Inferior parietal cortex (tissue), 1 donor: ENCODE measurements at regions not wholly inside any gene's neighbourhood (a gene's known extent, or its start where the extent isn't known, plus 50 kb on each side); places are given as distances from the start of the nearest gene placed in this dataset.
"Not testable (repeated sequence)": the region's sequence is repeated elsewhere in the genome, so short reads cannot be mapped to it uniquely, and the experiment has no call there.

ENCODE experiments used
- DNase-seq: peaks from one replicate; pipeline ENCODE4 v3.0.0-alpha.2; 2016; ENCODE audit errors: extremely low spot score

DNA sequence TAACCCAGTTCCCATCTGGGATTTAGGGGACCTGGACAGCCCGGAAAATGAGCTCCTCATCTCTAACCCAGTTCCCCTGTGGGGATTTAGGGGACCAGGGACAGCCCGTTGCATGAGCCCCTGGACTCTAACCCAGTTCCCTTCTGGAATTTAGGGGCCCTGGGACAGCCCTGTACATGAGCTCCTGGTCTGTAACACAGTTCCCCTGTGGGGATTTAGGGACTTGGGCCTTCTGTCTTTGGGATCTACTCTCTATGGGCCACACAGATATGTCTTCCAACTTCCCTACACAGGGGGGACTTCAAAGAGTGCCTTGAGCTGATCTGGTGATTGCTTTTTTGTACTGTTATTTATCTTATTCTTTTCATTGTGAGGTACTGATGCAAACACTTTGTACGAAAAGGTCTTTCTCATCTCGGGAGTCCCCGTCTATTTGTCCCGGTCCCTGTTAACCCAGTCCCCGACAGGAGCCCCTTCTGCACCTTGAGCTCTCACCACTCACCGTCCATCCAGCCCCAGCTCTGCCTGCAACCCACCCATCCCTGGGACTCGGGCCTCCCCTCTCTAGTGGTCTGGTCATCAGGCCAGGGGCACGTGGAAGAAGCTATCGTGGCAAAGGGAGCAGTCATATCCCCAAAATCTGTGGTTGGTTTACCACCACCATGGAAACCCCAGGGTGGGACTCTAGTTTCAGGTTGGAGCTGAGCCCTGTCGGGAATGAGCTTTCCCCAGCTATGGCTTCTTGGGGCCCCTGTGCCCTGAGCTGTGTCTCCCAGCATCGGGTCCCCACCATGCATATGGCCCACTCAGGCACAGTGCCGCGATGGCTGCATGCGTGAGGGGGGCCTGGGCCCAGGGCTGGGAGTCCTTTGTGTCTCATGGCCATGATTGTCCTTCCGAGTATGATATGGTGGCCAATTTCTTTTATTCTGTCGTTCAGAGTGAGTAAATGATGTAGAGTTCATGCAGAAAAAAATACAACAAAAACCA lies 270.4 kb upstream of the PLCXD1 start:
- not testable (repeated sequence) for DNase-seq

DNA sequence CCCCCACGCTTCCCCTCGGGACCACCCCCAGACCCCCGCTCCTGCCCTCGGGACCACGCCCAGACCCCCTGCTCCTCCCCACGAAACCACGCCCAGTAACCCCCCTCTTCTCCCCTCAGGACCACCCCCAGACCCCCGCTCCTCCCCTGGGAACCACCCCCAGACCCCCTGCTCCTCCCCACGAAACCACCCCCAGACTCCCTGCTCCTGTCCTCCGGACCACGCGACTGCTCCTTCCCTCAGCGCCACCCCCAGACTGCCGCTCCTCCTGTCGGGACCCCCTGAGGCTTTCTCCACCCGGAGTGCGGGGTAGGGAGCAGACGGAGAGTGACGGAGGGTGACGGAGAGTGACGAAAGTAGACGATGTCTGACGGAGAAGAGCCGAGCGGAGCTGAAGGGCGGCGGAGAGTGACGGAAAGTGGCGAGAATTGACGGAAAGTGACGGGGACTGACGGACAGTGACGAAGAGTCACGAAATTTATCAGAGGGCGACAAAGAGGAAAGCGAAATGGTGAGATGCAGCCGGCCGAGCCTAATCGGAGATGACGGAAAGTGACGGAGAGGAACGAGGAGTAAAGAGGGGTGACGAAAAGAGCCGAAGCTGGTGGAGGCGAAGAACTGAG lies 267.2 kb upstream of the PLCXD1 start:
- not testable (repeated sequence) for DNase-seq

DNA sequence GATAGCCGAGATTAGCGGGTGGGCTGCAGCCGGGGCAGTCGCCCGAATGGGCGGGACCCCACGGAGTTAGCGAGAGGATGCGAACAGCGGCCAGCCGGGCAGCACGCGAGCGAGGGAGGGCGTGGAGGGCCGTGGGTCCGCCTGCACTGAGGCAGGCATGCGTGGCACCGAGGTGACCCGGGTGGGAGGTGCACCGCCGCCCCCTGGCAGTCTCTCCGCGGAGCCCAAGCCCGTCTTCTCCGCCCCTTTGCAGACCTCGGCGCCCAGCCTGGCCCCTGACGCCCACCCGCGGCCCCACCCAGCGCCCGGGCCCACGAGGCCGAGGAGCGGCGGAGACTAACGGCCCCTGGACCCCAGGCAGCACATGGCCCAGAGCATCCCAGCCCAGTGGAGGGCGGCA lies 266.7 kb upstream of the PLCXD1 start:
- DNase-seq: peak; percentile 0

DNA sequence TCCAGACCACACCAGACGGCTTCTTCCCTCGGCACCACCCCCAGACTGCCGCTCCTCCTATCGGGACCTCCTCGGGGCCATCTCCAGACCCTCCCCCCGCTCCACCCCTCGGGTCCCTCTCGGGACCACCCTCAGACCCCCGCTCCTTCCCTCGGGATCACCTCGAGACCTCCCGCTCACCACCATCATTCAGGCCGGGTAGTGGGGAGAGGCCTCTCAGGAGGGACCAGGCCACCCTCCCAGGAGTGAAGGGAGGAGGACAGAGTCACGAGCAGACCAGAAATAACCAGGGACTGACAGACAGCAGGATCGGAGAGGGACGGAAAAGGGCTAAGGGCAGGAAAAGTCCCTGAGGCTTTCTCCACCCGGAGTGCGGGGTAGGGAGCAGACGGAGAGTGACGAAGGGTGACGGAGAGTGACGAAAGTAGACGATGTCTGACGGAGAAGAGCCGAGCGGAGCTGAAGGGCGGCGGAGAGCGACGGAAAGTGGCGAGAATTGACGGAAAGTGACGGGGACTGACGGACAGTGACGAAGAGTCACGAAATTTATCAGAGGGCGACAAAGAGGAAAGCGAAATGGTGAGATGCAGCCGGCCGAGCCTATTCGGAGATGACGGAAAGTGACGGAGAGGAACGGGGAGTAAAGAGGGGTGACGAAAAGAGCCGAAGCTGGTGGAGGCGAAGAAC lies 262.3 kb upstream of the PLCXD1 start:
- DNase-seq: not testable (repeated sequence)

DNA sequence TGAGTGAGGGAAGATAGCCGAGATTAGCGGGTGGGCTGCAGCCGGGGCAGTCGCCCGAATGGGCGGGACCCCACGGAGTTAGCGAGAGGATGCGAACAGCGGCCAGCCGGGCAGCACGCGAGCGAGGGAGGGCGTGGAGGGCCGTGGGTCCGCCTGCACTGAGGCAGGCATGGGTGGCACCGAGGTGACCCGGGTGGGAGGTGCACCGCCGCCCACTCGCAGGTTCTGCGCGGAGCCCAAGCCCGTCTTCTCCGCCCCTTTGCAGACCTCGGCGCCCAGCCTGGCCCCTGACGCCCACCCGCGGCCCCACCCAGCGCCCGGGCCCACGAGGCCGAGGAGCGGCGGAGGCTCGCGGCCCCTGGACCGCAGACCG lies 261.7 kb upstream of the PLCXD1 start:
- not testable (repeated sequence) for DNase-seq

DNA sequence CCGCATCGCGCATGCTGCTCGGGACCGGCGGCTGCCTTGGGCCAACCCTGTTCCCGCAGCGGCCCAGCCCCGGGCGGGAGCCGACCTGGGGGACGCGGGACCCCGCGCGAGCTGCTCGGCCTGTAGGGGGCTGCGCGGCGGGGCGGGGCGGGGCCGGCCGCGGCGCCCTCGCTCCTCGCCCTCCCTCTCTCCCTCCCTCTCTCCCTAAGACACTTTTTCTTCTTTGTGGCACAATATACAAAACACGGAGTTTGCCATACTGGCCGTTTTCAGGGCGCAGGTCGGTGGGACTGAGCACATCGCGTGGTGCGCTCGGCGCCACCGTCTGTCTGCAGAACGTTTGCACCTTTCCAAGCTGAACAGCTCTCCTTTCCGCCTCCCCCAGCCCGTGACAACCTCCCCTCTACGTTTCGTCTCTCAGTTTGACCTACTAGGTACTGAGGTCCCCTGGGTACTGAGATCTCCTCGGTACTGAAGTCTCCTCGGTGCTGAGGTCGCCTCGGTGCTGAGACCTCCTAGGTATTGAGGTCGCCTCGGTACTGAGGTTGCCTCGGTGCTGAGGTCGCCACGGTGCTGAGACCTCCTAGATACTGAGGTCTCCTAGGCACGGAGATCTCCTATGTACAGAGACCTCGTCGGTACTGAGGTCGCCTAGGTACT lies 261.1 kb upstream of the PLCXD1 start:
- DNase-seq: peak; percentile 1

DNA sequence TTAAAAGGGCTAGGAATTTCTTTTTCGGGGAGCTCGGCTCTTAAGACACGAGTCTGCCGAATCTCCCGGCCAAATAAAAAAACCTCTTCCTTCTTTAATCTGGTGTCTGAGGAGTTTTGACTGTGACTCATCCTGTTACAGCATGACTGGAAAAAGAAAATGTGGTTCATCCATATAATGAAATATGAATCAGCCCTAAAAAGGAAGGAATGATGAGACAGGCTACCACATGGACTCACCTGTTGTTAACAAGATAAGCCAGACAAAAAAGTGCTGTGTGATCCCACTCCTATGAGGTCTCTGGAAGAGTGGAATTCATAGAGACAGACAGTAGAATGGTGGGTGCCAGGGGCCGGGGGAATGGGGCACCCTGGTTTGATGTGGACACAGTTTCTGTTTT lies 257.0 kb upstream of the PLCXD1 start:
- not testable (repeated sequence) for DNase-seq
